ENCODE measurements at regions not wholly inside any gene's neighbourhood (a gene's known extent, or its start where the extent isn't known, plus 50 kb on each side); places are given as distances from the start of the nearest gene placed in this dataset.

DNA sequence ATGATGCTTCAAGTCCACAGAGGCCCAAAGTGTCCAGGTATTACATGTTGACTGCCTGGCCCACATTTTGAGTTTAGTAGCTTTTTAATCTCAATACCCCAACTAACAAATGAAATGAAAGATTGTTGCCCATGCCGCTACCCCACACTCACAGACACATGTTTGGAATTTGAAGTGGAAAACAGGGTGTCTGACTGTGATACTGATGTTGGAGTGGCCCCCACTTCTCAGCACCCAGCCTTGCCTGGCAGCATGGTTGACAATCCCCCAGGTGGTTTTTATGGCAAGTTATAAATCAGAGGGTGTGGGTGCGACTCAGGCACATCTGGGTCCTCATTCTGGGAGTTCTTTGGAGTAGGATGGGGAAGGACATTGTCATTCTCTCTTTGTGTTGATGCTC is 314.7 kb upstream of the ZNF32 start:
- DNase-seq (ENCODE audit: low read depth) (no peak), FAIRE-seq (no peak)
- H3K4me3 ChIP-seq (ENCODE audit: low read depth, low read length), result no peak overlapping the region
- H3K36me3 ChIP-seq (ENCODE audit: control insufficient read depth, insufficient read depth, low read length), result no peaks in the 10 kb centered on the region
- TF ChIP-seq, protein P1, sequence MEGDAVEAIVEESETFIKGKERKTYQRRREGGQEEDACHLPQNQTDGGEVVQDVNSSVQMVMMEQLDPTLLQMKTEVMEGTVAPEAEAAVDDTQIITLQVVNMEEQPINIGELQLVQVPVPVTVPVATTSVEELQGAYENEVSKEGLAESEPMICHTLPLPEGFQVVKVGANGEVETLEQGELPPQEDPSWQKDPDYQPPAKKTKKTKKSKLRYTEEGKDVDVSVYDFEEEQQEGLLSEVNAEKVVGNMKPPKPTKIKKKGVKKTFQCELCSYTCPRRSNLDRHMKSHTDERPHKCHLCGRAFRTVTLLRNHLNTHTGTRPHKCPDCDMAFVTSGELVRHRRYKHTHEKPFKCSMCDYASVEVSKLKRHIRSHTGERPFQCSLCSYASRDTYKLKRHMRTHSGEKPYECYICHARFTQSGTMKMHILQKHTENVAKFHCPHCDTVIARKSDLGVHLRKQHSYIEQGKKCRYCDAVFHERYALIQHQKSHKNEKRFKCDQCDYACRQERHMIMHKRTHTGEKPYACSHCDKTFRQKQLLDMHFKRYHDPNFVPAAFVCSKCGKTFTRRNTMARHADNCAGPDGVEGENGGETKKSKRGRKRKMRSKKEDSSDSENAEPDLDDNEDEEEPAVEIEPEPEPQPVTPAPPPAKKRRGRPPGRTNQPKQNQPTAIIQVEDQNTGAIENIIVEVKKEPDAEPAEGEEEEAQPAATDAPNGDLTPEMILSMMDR (IDR thresholded peaks at IDR 0.05; ENCODE audit: insufficient read depth, low read length, severe bottlenecking), result no peak
- no peaks in the 10 kb centered on the region for H3K27me3 ChIP-seq (ENCODE audit: control insufficient read depth, insufficient read depth, low read length)

DNA sequence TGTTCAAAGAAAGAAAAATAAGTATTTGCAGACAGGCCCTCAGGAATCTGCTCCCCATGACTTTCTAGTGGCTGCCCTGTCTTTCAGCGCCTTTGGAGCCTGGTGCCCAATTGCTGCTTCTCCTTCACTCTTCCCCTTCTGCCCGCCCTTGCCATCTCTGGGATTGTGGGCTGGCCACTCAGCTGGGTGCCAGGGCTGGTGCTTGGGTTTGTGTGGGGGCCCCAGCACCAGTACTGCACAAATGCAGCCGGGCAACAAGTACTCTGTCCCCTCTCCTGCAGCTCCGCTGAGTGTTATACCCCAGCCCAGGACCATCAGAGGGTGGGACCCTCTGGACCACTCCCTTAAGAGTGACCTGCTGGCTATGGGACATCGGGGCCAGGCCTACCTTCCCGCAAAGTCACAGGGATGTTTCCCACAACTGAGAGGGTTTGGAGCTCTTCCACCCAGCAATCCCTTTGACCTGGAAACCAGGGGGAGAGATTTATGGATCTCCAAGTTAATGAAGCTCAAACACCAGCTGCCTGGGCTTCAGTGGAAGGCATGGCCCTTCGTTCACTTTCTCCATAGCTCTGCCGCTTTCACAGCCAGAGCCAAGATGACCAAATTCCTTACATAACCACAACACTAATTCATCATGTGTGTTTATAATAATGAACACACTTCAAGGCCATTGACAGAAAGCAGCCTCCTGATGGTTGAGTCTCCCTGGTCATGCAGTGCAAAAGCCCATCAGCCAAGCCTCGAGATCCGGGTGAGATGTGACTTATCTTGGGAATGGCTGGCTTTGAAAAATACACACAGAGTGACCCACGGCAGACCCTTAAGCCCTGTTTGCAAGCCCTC is 313.9 kb upstream of the ZNF32 start:
- FAIRE-seq, result no peak
- no peaks in the 10 kb centered on the region for H3K27me3 ChIP-seq (ENCODE audit: control insufficient read depth, insufficient read depth, low read length)
- no peaks in the 10 kb centered on the region for H3K36me3 ChIP-seq (ENCODE audit: control insufficient read depth, insufficient read depth, low read length)
- H3K4me3 ChIP-seq (ENCODE audit: low read depth, low read length), result no peak overlapping the region
- no peak for DNase-seq (ENCODE audit: low read depth)
- TF ChIP-seq, protein P1 (IDR thresholded peaks at IDR 0.05; ENCODE audit: insufficient read depth, low read length, severe bottlenecking), result no peak

DNA sequence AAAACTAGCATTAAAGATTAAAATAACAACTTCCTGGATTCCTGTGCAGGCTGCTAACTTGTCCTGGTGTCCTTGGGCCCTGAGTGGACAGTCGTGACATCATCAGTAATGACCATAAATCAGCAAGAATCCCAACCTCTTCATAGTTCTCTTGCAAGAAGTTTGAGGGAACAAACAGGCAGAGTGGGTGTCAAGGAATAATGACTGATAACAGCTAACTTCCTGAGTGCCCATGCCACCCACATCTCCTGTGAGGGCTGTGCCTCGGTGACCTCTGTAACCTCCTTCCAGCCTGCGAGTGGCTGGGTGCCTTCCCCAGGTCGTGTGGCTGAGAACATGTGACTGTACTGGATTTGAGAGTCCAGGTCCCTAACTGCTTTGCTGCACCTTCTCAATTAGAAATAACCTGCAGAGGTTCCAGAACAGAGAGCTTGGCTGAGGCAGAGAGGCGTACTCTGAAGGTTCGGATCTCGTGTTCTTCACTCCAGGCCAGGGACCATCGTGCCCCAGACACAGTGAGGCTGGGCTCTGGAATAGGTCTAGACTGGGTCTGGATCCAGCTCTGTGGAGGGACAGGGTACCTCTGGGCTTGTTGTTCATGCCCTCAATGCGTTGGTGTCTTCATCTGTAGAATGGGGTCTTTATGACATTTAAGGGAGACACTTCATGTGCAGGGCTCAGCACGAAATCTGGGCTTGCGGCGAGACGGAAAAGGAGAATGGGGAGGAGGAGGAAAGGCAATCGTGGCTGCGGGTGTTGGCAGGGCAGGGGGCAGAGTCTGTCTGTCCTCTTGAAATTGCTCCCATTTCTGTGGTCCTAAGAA is 313.1 kb upstream of the ZNF32 start:
- Histone ChIP-seq H3K36me3 (ENCODE audit: control insufficient read depth, insufficient read depth, low read length) (no peaks in the 10 kb centered on the region), H3K27me3 (ENCODE audit: control insufficient read depth, insufficient read depth, low read length) (no peaks in the 10 kb centered on the region), H3K4me3 (ENCODE audit: low read depth, low read length) (no peak overlapping the region)
- DNase-seq (ENCODE audit: low read depth) (no peak), FAIRE-seq (no peak)
- TF ChIP-seq, protein P1 (IDR thresholded peaks at IDR 0.05; ENCODE audit: insufficient read depth, low read length, severe bottlenecking), result no peak

DNA sequence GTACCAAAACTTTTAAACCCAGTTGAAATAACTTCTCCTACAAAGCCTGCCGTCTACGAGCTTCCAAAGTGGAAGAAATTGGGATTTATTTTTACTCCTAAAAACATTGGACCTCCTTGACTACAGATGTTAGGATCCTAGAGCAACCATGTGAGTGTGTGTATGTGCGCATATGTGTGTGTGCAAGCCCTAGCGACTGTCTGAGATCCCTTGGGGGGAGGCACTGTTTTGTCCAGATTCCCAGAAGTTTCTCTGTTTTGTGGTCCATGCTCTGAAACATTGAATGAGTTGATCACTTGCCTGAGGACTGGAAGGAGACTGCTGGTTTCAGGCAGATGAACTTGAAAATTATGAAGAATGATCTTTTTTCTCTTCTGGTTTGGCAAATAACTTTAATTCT is 312.3 kb upstream of the ZNF32 start:
- no peak for FAIRE-seq
- H3K27me3 ChIP-seq (ENCODE audit: control insufficient read depth, insufficient read depth, low read length), result no peaks in the 10 kb centered on the region
- no peak overlapping the region for H3K4me3 ChIP-seq (ENCODE audit: low read depth, low read length)
- DNase-seq (ENCODE audit: low read depth), result no peak
- TF ChIP-seq, protein P1 (IDR thresholded peaks at IDR 0.05; ENCODE audit: insufficient read depth, low read length, severe bottlenecking), result no peak
- no peaks in the 10 kb centered on the region for H3K36me3 ChIP-seq (ENCODE audit: control insufficient read depth, insufficient read depth, low read length)

DNA sequence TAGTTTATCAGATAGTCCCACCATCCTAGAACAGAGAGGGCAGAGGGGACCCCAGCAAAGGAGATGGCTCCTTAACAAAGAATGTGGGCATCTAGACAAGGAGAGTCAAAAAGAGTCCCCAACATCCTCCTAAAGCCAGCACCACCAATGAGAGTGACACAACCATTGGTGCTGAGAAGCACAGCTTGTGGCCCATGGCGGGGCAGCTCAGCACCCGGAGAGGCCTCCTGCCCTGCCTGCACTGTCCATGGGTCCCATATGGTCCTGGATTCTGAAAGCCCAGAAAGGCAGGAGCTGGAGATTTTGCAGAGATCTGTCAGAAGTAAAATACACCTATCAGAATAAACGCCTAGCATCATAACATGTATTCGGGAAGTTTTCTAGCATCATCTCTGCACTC is 311.8 kb upstream of the ZNF32 start:
- Histone ChIP-seq H3K4me3 (ENCODE audit: low read depth, low read length) (no peak overlapping the region), H3K36me3 (ENCODE audit: control insufficient read depth, insufficient read depth, low read length) (no peaks in the 10 kb centered on the region), H3K27me3 (ENCODE audit: control insufficient read depth, insufficient read depth, low read length) (no peaks in the 10 kb centered on the region)
- FAIRE-seq (no peak), DNase-seq (ENCODE audit: low read depth) (no peak)
- TF ChIP-seq, protein P1 (IDR thresholded peaks at IDR 0.05; ENCODE audit: insufficient read depth, low read length, severe bottlenecking), result no peak

All from bronchial epithelial cell (primary cell).